MM.1S (cell line): ENCODE measurements at regions not wholly inside any gene's neighbourhood (a gene's known extent, or its start where the extent isn't known, plus 50 kb on each side); places are given as distances from the start of the nearest gene placed in this dataset.

ENCODE experiments used
- DNase-seq: peaks from one replicate; pipeline ENCODE4 v3.0.0-alpha.2; 2015
- H2AFZ ChIP-seq: fragments of 300-600 bp; sonication (generic); 2 replicates; pipeline ENCODE4 v1.6.0; 2016; ENCODE audit warnings: antibody characterized with exemption, low read length
- H3F3A ChIP-seq: fragments of 300-600 bp; sonication (generic); 2 replicates; pipeline ENCODE4 v1.6.1; 2016; ENCODE audit warnings: mild to moderate bottlenecking, antibody characterized with exemption, low read length, moderate library complexity, mixed read lengths; ENCODE audit not compliant: insufficient read depth
- H3K27ac ChIP-seq: fragments of 300-600 bp; sonication (generic); 2 replicates; pipeline ENCODE4 v1.5.1; 2016; ENCODE audit warnings: mild to moderate bottlenecking, low read length
- H3K27me3 ChIP-seq: fragments of 300-600 bp; sonication (generic); replicated peaks from 2 replicates; pipeline ENCODE4 v1.6.0; 2016; ENCODE audit warnings: low read length; ENCODE audit not compliant: insufficient read depth
- H3K36me3 ChIP-seq: fragments of 300-600 bp; sonication (generic); replicated peaks from 2 replicates; pipeline ENCODE4 v1.6.1; 2016; ENCODE audit warnings: mild to moderate bottlenecking, low read length, mixed read lengths; ENCODE audit not compliant: insufficient read depth
- H3K4me1 ChIP-seq: fragments of 300-600 bp; sonication (generic); 2 replicates; pipeline ENCODE4 v1.6.1; 2016; ENCODE audit warnings: low read length, mixed read lengths
- H3K4me2 ChIP-seq: fragments of 300-600 bp; sonication (generic); 2 replicates; pipeline ENCODE4 v1.6.0; 2016; ENCODE audit warnings: low read depth, low read length
- H3K4me3 ChIP-seq: fragments of 300-600 bp; sonication (generic); 2 replicates; pipeline ENCODE4 v1.5.1; 2016; ENCODE audit warnings: low read length, mixed read lengths
- H3K79me2 ChIP-seq: fragments of 300-600 bp; sonication (generic); 2 replicates; pipeline ENCODE4 v1.6.1; 2016; ENCODE audit warnings: mixed run types, low read length, mixed read lengths
- H3K9ac ChIP-seq: fragments of 300-600 bp; sonication (generic); 2 replicates; pipeline ENCODE4 v1.6.1; 2016; ENCODE audit warnings: low read length, mixed read lengths
- H3K9me2 ChIP-seq: fragments of 300-600 bp; sonication (generic); replicated peaks from 2 replicates; pipeline ENCODE4 v1.6.1; 2016; ENCODE audit warnings: mild to moderate bottlenecking, low read length, mixed read lengths; ENCODE audit not compliant: insufficient read depth
- H3K9me3 ChIP-seq: fragments of 300-600 bp; sonication (generic); replicated peaks from 2 replicates; pipeline ENCODE4 v1.6.1; 2016; ENCODE audit warnings: mild to moderate bottlenecking, low read length, mixed read lengths; ENCODE audit not compliant: insufficient read depth
- H4K20me1 ChIP-seq: fragments of 300-600 bp; sonication (generic); 2 replicates; pipeline ENCODE4 v1.6.1; 2016; ENCODE audit warnings: mild to moderate bottlenecking, low read length, moderate library complexity, mixed read lengths; ENCODE audit not compliant: insufficient read depth
- CTCF ChIP-seq: fragments of 300-600 bp; sonication (generic); IDR thresholded peaks from 2 replicates; pipeline ENCODE4 v1.5.1; 2016; ENCODE audit warnings: antibody characterized with exemption, low read length, mixed read lengths
- EZH2 ChIP-seq: fragments of 300-600 bp; sonication (generic); optimal IDR thresholded peaks from 2 replicates; pipeline ENCODE3; 2017; ENCODE audit warnings: low read depth, mild to moderate bottlenecking, antibody characterized with exemption, low read length, mixed read lengths
- EZH2phosphoT487 ChIP-seq: fragments of 300-600 bp; sonication (generic); IDR thresholded peaks from 2 replicates; pipeline ENCODE4 v1.6.1; 2018; ENCODE audit warnings: antibody characterized with exemption, low read length

- H3K9me3 ChIP-seq, result no peaks in the 10 kb centered on the region
Measured at GRCh38 chr14:106286697-106287290, 760.4 kb downstream of the TMEM121 start.

GRCh38 chr14:106287506-106287905, 761.1 kb downstream of the TMEM121 start:
- no peak for DNase-seq
- H3K27ac ChIP-seq, result no peak overlapping the region
- H3K36me3 ChIP-seq, result no peaks in the 10 kb centered on the region
- no peak overlapping the region for H2AFZ ChIP-seq
- H3K4me1 ChIP-seq, result no peaks in the 10 kb centered on the region
- H3K4me3 ChIP-seq, result no peak overlapping the region
- no peak overlapping the region for H3K4me2 ChIP-seq
- H3F3A ChIP-seq, result no peaks in the 10 kb centered on the region
- TF ChIP-seq CTCF (no peak), EZH2phosphoT487 (no peak), EZH2 (no peak)
- no peaks in the 10 kb centered on the region for H3K79me2 ChIP-seq
- H3K9me3 ChIP-seq, result no peaks in the 10 kb centered on the region
- no peak overlapping the region for H3K9ac ChIP-seq
- no peaks in the 10 kb centered on the region for H3K27me3 ChIP-seq
- H3K9me2 ChIP-seq, result no peaks in the 10 kb centered on the region
- no peaks in the 10 kb centered on the region for H4K20me1 ChIP-seq

More at GRCh38 chr14:106286697-106287290, 760.4 kb downstream of the TMEM121 start:
- Histone ChIP-seq H3K9ac (no peak overlapping the region), H3K27ac (no peak overlapping the region), H2AFZ (no peak overlapping the region), H3K9me2 (no peaks in the 10 kb centered on the region), H3K4me3 (no peak overlapping the region), H3K4me1 (no peaks in the 10 kb centered on the region), H3F3A (no peaks in the 10 kb centered on the region), H4K20me1 (no peaks in the 10 kb centered on the region), H3K36me3 (no peaks in the 10 kb centered on the region), H3K27me3 (no peaks in the 10 kb centered on the region), H3K79me2 (no peaks in the 10 kb centered on the region), H3K4me2 (no peak overlapping the region)
- DNase-seq, result no peak
- TF ChIP-seq EZH2 (no peak), EZH2phosphoT487 (no peak), CTCF (no peak)

- no peaks in the 10 kb centered on the region for H3K4me1 ChIP-seq
- TF ChIP-seq EZH2 (no peak), CTCF (no peak), EZH2phosphoT487 (no peak)
- H3K4me2 ChIP-seq, result no peak overlapping the region
- no peak overlapping the region for H3K4me3 ChIP-seq
- no peaks in the 10 kb centered on the region for H3K9me2 ChIP-seq
- H3F3A ChIP-seq, result no peaks in the 10 kb centered on the region
- H3K9ac ChIP-seq, result no peak overlapping the region
- no peak overlapping the region for H3K27ac ChIP-seq
- no peak for DNase-seq
- no peaks in the 10 kb centered on the region for H3K27me3 ChIP-seq
- no peaks in the 10 kb centered on the region for H3K79me2 ChIP-seq
- no peaks in the 10 kb centered on the region for H3K9me3 ChIP-seq
- no peaks in the 10 kb centered on the region for H3K36me3 ChIP-seq
- H4K20me1 ChIP-seq, result no peaks in the 10 kb centered on the region
- H2AFZ ChIP-seq, result no peak overlapping the region
Measured at GRCh38 chr14:106291626-106292025, 765.2 kb downstream of the TMEM121 start.
